NCI-H2107 treated with DMSO at 0.1 percent for 48 hours (cell line): ENCODE measurements at regions not wholly inside any gene's neighbourhood (a gene's known extent, or its start where the extent isn't known, plus 50 kb on each side); places are given as distances from the start of the nearest gene placed in this dataset.
A peak's percentile ranks its signal among the peaks of the same experiment; 100 is the strongest.
"Not testable (repeated sequence)": the region's sequence is repeated elsewhere in the genome, so short reads cannot be mapped to it uniquely, and the experiment has no call there.

ENCODE experiments used
- DNase-seq: peaks from one replicate; lab custom pipeline; 2025; ENCODE audit not compliant: unreplicated experiment; lab: John Stamatoyannopoulos, UW

- no peak for DNase-seq
These were observed 112.9 kb upstream of the GRK3 start for GRCh38 chr22:25451480-25452114.

- DNase-seq: no peak
These were observed 112.3 kb upstream of the GRK3 start for GRCh38 chr22:25452116-25452700.

- DNase-seq: no peak
These were observed 111.4 kb upstream of the GRK3 start for GRCh38 chr22:25453058-25453457.

GRCh38 chr22:25453557-25453956 is 110.9 kb upstream of the GRK3 start:
- no peak for DNase-seq

GRCh38 chr22:25456300-25457043 is 108.0 kb upstream of the GRK3 start:
- not testable (repeated sequence) for DNase-seq

GRCh38 chr22:25458631-25459030 is 105.8 kb upstream of the GRK3 start:
- DNase-seq: not testable (repeated sequence)

GRCh38 chr22:25460682-25461081 is 103.8 kb upstream of the GRK3 start:
- DNase-seq: not testable (repeated sequence)

- no peak for DNase-seq
These were observed 103.2 kb upstream of the GRK3 start for GRCh38 chr22:25461301-25461700.

- peak; percentile 51 for DNase-seq
These were observed 101.8 kb upstream of the GRK3 start for GRCh38 chr22:25462474-25463346.

GRCh38 chr22:25463347-25463628 is 101.2 kb upstream of the GRK3 start:
- not testable (repeated sequence) for DNase-seq

GRCh38 chr22:25464326-25464725 is 100.1 kb upstream of the GRK3 start:
- DNase-seq: not testable (repeated sequence)

- DNase-seq: no peak
These were observed 98.5 kb upstream of the GRK3 start for GRCh38 chr22:25465949-25466348.

- no peak for DNase-seq
These were observed 92.1 kb upstream of the GRK3 start for GRCh38 chr22:25472382-25472781.

- peak; percentile 83 for DNase-seq
These were observed 89.0 kb upstream of the GRK3 start for GRCh38 chr22:25475257-25476022.

- DNase-seq: no peak
These were observed 87.1 kb upstream of the GRK3 start for GRCh38 chr22:25477358-25477757.

GRCh38 chr22:25478111-25478510 is 86.4 kb upstream of the GRK3 start:
- no peak for DNase-seq

GRCh38 chr22:25478528-25478927 is 85.9 kb upstream of the GRK3 start:
- DNase-seq: no peak

GRCh38 chr22:25480868-25481267 is 83.6 kb upstream of the GRK3 start:
- not testable (repeated sequence) for DNase-seq

- no peak for DNase-seq
These were observed 82.2 kb upstream of the GRK3 start for GRCh38 chr22:25482091-25482760.
